ENCODE measurements at regions not wholly inside any gene's neighbourhood (a gene's known extent, or its start where the extent isn't known, plus 50 kb on each side); places are given as distances from the start of the nearest gene placed in this dataset.

DNA sequence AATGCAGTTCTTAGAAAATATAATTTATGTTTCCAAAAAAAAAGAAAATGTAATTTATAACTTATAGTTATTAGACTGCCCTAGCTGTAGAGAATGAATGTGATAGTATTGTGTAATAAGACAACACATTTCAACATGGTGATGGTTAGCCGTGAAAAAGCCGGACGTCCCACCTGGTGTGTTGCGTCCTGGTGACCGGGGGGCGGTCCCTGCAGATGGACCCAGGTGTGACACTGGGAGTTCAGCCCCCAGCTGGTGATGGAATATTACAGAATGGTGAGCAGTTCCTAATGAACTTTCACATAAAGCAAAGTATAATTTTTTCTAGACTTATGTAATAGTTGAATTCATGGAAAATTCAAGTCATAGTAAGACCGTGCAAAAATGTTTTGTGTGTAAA, 132.8 kb downstream of the LAT start:
- TF ChIP-seq, protein P1, sequence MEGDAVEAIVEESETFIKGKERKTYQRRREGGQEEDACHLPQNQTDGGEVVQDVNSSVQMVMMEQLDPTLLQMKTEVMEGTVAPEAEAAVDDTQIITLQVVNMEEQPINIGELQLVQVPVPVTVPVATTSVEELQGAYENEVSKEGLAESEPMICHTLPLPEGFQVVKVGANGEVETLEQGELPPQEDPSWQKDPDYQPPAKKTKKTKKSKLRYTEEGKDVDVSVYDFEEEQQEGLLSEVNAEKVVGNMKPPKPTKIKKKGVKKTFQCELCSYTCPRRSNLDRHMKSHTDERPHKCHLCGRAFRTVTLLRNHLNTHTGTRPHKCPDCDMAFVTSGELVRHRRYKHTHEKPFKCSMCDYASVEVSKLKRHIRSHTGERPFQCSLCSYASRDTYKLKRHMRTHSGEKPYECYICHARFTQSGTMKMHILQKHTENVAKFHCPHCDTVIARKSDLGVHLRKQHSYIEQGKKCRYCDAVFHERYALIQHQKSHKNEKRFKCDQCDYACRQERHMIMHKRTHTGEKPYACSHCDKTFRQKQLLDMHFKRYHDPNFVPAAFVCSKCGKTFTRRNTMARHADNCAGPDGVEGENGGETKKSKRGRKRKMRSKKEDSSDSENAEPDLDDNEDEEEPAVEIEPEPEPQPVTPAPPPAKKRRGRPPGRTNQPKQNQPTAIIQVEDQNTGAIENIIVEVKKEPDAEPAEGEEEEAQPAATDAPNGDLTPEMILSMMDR (conservative IDR thresholded peaks at IDR 0.05; ENCODE audit: low read length), result no peak
- no peak for TF ChIP-seq EZH2phosphoT487 (IDR thresholded peaks at IDR 0.05; ENCODE audit: borderline replicate concordance, low read depth, low read length)
